GM18502 (cell line): ENCODE measurements at regions not wholly inside any gene's neighbourhood (a gene's known extent, or its start where the extent isn't known, plus 50 kb on each side); places are given as distances from the start of the nearest gene placed in this dataset.
"Not testable (repeated sequence)": the region's sequence is repeated elsewhere in the genome, so short reads cannot be mapped to it uniquely, and the experiment has no call there.

Experiments
- ATAC-seq: cut with Tn5 transposase; IDR thresholded peaks from one replicate; pipeline ENCODE4 v1.9.1; 2021; ENCODE audit warnings: mild to moderate bottlenecking; ENCODE audit not compliant: unreplicated experiment, poor library complexity

DNA sequence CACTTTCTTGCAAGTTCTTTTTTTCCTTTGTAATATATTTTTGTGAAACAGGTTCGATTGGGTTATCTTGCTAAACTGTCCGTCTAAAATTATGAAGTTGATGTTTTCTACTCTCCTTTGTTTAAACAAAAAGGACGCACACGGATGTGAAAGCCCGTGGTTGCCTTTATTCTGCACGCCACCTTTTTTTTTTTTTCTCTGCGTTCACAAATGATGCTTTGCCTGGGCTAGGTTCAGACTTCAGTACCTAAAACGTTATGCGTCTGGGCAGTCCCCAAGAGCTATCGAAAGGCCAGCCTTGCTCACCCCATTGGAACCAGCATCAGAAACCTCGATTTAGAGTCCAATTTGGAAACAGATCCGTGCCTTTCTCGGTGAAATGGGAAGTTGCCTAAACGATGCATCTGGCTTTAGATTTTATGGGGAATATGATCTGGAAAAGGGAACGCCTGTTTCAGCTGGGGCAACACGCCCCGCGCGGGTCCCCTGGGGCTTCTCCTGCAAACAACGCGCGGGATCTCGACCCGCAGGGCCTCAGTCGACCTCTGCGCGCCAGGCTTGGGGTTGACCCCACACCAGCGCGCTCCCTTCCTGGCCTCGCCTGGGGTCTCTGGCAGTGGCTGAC, 113.9 kb downstream of the KCNRG start:
- ATAC-seq: no peak

DNA sequence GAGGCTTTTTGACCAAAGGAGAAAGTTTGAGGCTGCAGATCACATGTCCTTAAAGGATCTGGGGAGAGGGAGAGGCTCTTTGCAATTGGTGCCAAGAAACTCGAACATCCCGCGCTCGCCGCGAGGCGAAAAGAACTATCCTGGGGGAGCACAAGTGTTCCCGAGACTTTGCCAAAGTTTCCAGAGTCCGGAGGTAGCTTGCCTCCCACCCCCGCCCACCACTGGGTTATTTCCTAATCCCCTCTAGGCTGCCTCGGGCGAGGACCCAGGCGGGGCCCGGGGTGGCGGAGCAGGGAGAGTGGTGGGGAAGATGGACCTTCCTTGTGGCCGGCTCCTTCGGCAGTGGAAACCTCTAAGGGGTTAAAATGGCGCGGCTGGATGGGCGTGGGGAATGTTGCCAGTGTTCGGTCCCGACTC, 114.5 kb downstream of the KCNRG start:
- ATAC-seq: no peak

DNA sequence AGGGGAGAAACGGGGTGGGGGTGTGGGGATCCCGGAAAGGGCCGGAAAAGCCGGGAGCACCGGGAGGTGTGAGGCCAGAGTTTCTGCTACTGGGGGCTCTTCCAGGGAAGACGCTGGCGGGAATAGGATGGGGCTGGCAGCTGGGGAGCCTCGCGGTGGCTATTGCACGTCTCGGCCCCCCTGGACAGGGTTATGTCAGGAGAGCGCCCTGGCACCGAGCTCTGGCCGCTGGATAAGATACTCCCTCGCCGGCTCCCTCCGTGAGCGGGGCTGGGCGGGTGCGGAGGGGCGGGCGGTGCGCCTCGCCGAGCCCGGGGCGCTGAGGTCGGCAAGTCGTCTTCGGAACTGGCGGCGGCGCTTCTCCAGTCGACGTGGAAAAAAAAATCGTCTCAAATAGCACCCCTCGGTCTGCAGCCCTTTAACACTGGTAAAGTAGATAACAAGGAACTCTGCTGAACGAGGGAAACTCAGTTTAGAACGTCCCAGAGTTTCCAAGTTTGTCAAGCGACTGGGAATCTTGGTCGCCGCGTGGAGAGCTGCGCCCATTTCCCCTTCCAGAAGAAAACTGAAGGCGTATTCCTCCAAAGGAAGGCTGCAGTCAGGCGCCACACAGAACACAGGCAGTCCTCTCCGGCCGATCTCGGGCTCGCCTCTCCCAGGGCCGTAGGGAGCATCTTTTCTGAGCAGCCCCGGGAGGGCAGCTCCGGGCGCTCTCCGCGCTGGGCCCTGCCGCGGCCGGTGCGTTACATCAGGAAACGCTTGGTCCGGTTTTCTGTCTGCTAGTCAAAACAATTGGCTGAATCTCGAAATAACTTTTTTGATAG, 115.1 kb downstream of the KCNRG start:
- ATAC-seq: no peak

DNA sequence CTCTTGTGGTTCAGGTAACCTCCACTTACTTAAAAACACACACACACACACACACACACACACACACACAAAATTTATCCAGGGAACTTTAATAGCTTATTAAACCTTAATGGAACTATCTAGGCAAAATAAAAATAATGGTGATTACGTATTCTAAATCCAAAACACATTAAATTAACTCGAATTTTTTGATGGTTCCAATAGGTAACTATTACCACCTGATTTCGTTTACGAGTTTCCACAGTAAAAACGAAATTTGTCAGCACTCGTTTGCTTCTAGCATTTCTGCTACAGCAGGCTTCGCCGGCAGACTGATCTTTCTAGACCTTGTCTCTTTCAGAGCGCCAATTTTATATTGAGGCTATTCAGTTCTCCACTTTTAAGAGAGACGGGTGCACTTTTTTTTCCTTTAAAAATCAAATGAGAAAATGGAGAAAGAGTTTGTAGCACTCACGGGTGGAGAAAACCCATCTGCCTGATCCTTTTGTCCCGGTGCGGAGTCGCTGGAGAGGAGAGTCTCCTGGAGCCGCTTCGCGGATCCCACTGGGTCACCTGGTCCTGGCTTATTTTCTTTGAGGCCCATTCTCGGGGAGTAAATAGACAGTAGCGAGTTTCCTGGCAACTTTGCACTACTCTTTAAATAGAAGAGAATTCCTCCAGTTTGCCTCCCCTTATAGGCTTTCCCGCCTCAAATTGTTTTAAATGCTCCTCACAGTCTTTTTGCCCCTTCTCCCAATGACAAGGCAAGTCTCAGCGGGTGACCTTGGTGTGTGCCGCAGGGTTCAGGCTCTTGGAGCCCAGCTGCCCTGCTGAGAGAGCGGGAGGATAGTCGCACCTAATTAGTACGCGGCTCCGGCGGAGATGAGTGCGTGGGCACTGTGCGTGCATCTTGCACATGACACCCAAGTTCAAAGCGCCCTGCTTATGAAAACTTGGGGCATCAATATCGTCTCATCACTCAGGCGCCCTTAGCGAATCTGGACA, 117.0 kb downstream of the KCNRG start:
- no peak for ATAC-seq

DNA sequence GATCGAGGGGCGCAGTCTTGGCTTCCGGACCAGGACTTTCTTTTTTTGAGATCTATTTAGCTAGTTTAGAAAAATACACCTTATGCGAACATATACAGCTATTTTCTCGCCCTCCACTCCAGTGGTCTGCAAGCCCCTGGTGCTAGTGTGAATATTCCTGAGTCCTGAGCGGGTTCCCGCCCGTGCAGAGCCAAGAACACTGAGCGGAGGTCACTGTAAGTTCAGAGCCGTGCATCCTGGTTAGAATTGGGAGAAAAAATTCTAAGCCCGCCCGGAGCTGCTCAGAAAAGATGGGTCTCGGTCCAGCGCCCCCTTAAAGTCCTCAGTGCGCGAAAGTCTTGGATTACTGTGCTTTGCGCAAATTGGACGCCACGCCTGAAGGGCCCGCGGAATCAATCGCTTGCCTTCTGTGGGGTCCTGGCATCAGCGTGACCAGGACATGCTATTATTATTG, 117.7 kb downstream of the KCNRG start:
- no peak for ATAC-seq

- ATAC-seq: no peak
Observed at GRCh38 chr13:50133358-50133953, 118.2 kb downstream of the KCNRG start.

GRCh38 chr13:50136226-50136625, 121.0 kb downstream of the KCNRG start:
- ATAC-seq: no peak

DNA sequence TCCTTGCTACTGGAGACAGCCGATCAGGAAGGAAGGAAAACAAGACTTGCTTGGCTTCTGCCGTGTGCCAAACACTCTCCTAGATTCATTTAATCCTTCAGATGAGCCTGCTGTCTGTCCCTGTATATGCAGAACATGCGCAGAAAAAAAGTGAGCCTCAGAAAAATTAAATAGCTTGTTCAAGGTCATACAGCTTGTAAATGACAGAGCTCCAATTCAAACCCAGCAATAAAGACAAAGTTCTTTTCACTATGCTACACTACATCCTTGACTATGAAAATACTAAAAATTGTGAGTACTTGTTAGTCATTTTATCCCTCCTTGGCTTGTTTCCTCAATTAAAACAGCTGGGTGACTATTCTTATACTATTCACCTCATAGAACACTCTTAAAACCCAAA, 121.4 kb downstream of the KCNRG start:
- no peak for ATAC-seq

DNA sequence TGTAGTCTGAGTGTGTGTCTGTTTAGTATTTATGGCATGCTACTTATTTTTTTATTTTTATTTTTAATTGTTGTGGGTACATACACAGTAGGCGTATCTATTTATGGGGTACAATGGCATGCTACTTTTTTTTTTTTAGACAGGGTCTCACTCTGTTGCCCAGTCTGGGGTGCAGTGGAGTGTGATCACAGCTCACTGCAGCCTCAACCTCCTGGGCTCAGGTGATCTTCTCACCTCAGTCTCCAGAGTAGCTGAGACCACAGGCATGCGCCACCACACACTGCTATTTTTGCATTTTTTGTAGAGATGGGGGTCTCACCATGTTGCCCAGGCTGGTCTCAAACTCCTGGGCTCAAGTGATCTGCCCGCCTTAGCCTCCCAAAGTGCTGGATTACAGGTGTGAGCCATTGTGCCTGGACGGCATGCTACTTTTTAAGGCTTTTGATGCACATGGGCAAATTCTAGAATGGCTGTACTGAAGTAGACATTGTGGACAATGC, 124.2 kb downstream of the KCNRG start:
- ATAC-seq: not testable (repeated sequence)

GRCh38 chr13:50140153-50140552, 124.9 kb downstream of the KCNRG start:
- no peak for ATAC-seq

DNA sequence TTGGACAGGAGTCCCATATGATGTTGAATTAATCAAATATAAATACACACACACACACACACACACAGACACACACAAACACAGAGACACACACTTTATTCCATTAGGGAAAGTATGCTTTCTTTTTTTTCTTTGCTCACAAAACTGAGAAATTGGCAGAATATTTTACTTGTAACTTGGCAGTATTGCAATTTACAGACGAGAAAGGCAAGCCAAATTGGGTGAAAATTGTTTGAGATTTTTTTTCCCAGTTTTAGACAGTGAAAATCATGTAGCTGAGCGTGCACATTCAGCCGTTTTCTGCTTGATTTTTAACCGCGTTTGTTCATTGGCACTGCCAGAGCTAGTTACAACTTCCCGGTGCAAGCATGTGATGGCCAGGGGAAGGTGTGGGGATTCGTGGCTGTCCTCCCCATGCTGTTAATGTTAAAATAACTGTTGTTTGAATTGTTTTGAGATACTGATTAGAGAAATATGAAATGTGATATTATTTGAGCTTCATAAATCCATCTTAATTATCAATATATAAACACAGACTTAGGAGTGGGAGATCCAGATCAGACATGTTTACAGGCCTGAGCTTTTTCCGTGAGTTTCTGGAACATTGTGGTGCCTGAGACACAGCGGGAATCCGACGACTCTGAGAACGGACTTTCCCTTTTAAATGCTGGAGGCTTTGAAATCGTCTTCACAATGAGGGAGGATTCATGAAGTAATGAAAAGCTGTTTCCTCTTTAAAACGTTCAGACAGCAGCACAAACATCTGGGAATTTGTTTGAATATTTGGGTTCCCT, 125.5 kb downstream of the KCNRG start:
- ATAC-seq: no peak

GRCh38 chr13:50141375-50141975, 126.2 kb downstream of the KCNRG start:
- no peak for ATAC-seq

DNA sequence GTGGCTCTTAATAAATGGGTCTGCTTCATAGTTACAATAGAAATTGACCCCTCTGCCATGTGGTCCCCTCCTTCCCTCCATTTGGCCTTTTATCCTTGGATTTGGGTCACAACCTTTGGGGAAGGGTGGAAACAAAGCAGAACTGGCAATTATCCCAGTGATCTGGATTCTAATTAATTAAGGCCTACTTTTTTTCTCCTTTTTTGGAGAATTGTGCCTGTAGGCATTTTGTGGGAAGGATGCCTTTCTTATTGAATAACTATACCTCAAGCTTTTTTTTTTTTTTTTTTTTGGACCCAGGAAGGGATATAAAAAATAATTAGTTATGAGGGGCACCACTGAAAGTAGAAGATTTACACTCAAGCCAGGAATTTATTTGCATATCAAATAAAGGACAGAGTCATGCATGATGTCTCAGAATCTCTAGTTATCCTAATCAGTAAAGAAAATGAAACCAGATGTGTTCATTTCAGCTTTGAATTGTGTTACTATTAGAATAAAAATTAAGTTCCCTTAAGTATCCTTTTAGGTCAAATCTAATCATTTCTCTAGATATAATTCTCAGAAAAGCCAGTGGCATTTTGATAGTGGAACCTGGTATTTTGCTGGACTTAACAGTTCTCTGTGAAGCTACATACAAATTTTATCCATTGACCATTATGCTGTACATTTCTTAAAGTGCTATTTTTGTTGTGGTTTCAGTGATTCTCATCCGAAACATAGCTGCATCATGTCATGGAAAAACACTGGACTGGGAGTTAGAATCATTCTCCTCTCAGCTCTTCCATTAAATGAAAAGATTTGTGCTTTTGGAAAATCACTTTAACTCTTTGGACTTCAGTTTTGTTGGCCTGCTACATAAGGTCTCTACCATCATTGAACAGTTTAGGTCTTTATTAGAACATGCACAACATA, 129.3 kb downstream of the KCNRG start:
- no peak for ATAC-seq

- no peak for ATAC-seq
Observed at GRCh38 chr13:50149214-50149613, 134.0 kb downstream of the KCNRG start.

DNA sequence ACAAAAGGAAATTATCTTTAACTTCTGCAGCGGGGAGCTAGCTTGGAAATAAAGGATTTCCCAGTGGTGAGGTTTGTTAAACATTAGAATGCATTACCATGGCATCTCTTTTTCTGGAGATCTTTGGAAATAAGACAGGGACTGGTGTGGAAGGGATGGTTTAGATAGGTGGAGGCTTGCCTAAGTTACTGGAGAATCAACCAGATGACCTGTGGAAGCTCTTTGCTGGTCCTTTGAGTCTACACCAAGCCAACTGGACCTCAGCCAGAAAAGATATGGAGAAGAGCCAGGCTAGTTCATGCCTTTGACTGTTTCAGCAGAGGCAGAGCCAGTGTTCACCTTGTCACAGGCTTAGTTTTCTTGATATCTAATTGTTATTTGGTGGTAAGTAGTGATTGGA, 134.7 kb downstream of the KCNRG start:
- ATAC-seq: no peak

- ATAC-seq: no peak
Observed at GRCh38 chr13:50152224-50152623, 137.0 kb downstream of the KCNRG start.

DNA sequence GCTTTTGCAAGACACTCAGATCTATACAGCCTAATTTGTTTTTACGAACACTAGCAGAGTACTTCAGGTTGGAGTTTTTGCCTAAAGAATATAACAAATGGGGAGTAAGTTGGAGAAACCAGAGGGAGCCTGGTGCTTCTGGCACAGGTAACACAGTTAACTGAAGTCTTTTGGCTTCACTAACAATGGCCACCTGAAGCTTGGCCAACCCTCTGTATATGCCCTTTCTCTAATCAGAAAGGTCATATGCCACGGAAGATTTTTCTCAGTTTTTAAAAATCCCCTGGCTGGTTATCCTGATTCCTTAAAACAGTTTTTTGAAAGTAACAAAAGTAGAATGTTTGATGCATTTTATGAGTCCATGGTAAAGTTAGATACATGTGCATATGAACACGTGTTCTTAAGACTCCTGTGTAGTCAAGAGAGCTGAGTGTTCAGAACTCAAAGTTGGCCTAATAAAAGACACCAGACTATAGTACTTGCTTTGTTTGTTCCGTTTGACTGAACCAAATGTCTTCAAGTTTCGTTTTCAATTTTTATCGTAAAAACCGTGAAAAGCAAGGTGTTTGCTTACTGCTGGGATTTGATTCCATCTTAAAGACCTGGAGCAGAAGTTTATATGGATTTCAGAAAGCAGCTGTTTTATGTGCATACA, 137.5 kb downstream of the KCNRG start:
- ATAC-seq: peak; percentile 75
